ENCODE measurements at regions not wholly inside any gene's neighbourhood (a gene's known extent, or its start where the extent isn't known, plus 50 kb on each side); places are given as distances from the start of the nearest gene placed in this dataset.

DNA sequence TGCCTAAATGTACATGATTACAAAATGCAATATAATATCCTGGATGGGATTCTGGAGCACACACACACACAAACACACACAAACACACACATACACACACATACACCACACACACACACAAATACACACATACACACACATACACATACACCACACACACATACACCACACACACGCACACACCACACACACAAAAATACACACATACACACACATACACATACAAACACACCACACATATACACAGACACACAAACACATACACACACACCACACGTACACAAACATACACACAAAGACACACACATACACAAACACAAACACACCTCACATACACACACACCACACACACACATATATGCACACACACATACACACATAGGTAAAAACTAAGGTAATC lies 134.6 kb upstream of the SYNDIG1 start:
- TF ChIP-seq, protein P1, sequence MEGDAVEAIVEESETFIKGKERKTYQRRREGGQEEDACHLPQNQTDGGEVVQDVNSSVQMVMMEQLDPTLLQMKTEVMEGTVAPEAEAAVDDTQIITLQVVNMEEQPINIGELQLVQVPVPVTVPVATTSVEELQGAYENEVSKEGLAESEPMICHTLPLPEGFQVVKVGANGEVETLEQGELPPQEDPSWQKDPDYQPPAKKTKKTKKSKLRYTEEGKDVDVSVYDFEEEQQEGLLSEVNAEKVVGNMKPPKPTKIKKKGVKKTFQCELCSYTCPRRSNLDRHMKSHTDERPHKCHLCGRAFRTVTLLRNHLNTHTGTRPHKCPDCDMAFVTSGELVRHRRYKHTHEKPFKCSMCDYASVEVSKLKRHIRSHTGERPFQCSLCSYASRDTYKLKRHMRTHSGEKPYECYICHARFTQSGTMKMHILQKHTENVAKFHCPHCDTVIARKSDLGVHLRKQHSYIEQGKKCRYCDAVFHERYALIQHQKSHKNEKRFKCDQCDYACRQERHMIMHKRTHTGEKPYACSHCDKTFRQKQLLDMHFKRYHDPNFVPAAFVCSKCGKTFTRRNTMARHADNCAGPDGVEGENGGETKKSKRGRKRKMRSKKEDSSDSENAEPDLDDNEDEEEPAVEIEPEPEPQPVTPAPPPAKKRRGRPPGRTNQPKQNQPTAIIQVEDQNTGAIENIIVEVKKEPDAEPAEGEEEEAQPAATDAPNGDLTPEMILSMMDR (IDR thresholded peaks at IDR 0.05), result no peak
- TF ChIP-seq POLR2A (IDR thresholded peaks at IDR 0.05), result no peak
